GM23248 (cell line): ENCODE measurements at regions not wholly inside any gene's neighbourhood (a gene's known extent, or its start where the extent isn't known, plus 50 kb on each side); places are given as distances from the start of the nearest gene placed in this dataset.

Experiments used
- DNase-seq: peaks from one replicate; pipeline ENCODE4 v3.0.0-alpha.2; 2015
- H2AFZ ChIP-seq: fragments of 200-600 bp; sonication (generic); 2 replicates; pipeline ENCODE4 v1.6.1; 2016; ENCODE audit warnings: antibody characterized with exemption
- H3F3A ChIP-seq: fragments of 200-600 bp; sonication (generic); 2 replicates; pipeline ENCODE4 v1.6.1; 2016; ENCODE audit warnings: mild to moderate bottlenecking, antibody characterized with exemption, mixed run types; ENCODE audit not compliant: insufficient read depth
- H3K27ac ChIP-seq: fragments of 200-600 bp; sonication (generic); 2 replicates; pipeline ENCODE4 v1.5.1; 2016; ENCODE audit warnings: mild to moderate bottlenecking
- H3K27me3 ChIP-seq: fragments of 200-600 bp; sonication (generic); replicated peaks from 2 replicates; pipeline ENCODE4 v1.6.1; 2016; ENCODE audit warnings: mild to moderate bottlenecking; ENCODE audit not compliant: insufficient read depth
- H3K36me3 ChIP-seq: fragments of 200-600 bp; sonication (generic); 2 replicates; pipeline ENCODE4 v1.6.1; 2016; ENCODE audit warnings: low read depth, mild to moderate bottlenecking
- H3K4me1 ChIP-seq: fragments of 200-600 bp; sonication (generic); 2 replicates; pipeline ENCODE4 v1.6.1; 2016; ENCODE audit warnings: mild to moderate bottlenecking; ENCODE audit not compliant: insufficient read depth
- H3K4me2 ChIP-seq: fragments of 200-600 bp; sonication (generic); one replicate; pipeline ENCODE4 v1.6.1; 2016; ENCODE audit warnings: mild to moderate bottlenecking; ENCODE audit not compliant: unreplicated experiment
- H3K4me3 ChIP-seq: fragments of 200-600 bp; sonication (generic); 2 replicates; pipeline ENCODE4 v1.5.1; 2016; ENCODE audit warnings: mild to moderate bottlenecking
- H3K79me2 ChIP-seq: fragments of 200-600 bp; sonication (generic); 2 replicates; pipeline ENCODE4 v1.6.1; 2016; ENCODE audit warnings: mild to moderate bottlenecking; ENCODE audit not compliant: insufficient read depth
- H3K9ac ChIP-seq: fragments of 200-600 bp; sonication (generic); 2 replicates; pipeline ENCODE4 v1.6.1; 2016; ENCODE audit warnings: mild to moderate bottlenecking
- H3K9me2 ChIP-seq: fragments of 200-600 bp; sonication (generic); 2 replicates; pipeline ENCODE4 v1.6.1; 2016; ENCODE audit warnings: mixed run types, mild to moderate bottlenecking, moderate library complexity; ENCODE audit not compliant: insufficient read depth
- H3K9me3 ChIP-seq: fragments of 200-600 bp; sonication (generic); one replicate; pipeline ENCODE4 v1.6.1; 2017; ENCODE audit warnings: low read depth
- H4K20me1 ChIP-seq: fragments of 200-600 bp; sonication (generic); 2 replicates; pipeline ENCODE4 v1.6.0; 2016; ENCODE audit not compliant: insufficient read depth
- EZH2 ChIP-seq: fragments of 200-600 bp; sonication (generic); IDR thresholded peaks from 2 replicates; pipeline ENCODE4 v1.6.1; 2018; ENCODE audit warnings: antibody characterized with exemption, mild to moderate bottlenecking; ENCODE audit not compliant: insufficient read depth, poor library complexity, severe bottlenecking
- EZH2phosphoT487 ChIP-seq: fragments of 200-600 bp; sonication (generic); IDR thresholded peaks from 2 replicates; pipeline ENCODE4 v1.6.1; 2018; ENCODE audit warnings: antibody characterized with exemption, moderate library complexity, mild to moderate bottlenecking, low read depth; ENCODE audit not compliant: insufficient read depth
- WGBS, 2 experiments: methylation state at CpG; one replicate each; pipeline ENCODE4 v1.1.6; 2015 to 2017; ENCODE audit warnings: low lambda C conversion rate in 2 of 2, low coverage in 1 of 2; ENCODE audit errors: missing lambda C conversion rate in 2 of 2; 5-methylcytosine and 5-hydroxymethylcytosine counted together
- in situ Hi-C: fragments of 300-500 bp; cut with MboI; formaldehyde crosslinking; loops from 2 replicates; pipeline ENCODE4 v1.15.0; 2020

- H3K27ac ChIP-seq = peak overlapping the region; percentile 75
- peak overlapping the region; percentile 67 for H3K4me2 ChIP-seq
- no peaks in the 10 kb centered on the region for H3K79me2 ChIP-seq
- TF ChIP-seq EZH2 (no peak), EZH2phosphoT487 (no peak)
- peak overlapping the region; percentile 36 for H2AFZ ChIP-seq
- no peaks in the 10 kb centered on the region for H3K9me3 ChIP-seq
- H3K9me2 ChIP-seq = no peaks in the 10 kb centered on the region
- H3F3A ChIP-seq = peaks cover 41% of the 10 kb centered on the region
- no peaks in the 10 kb centered on the region for H4K20me1 ChIP-seq
- H3K27me3 ChIP-seq = no peaks in the 10 kb centered on the region
- peak overlapping the region; percentile 32 for H3K4me3 ChIP-seq
- DNase-seq = peak; percentile 85
- peak overlapping the region; percentile 33 for H3K9ac ChIP-seq
- in situ Hi-C loops = no loop called here
- WGBS, 2 experiments = 18 to 19% methylated on average over 10 of the region's 10 CpGs
- peaks cover 57% of the 10 kb centered on the region for H3K4me1 ChIP-seq
- H3K36me3 ChIP-seq = no peaks in the 10 kb centered on the region
Measured at GRCh38 chr12:102539651-102540553, 59.5 kb upstream of the IGF1 start.

GRCh38 chr12:102535306-102535705, 54.9 kb upstream of the IGF1 start:
- Histone ChIP-seq H3K9me2 (no peaks in the 10 kb centered on the region), H3K4me3 (no peak overlapping the region), H3K4me1 (peaks cover 41% of the 10 kb centered on the region), H4K20me1 (no peaks in the 10 kb centered on the region), H3K27ac (no peak overlapping the region), H3F3A (peaks cover 31% of the 10 kb centered on the region), H3K27me3 (no peaks in the 10 kb centered on the region), H3K36me3 (no peaks in the 10 kb centered on the region), H3K9ac (no peak overlapping the region), H2AFZ (peak overlapping the region; percentile 17), H3K9me3 (no peaks in the 10 kb centered on the region), H3K4me2 (no peak overlapping the region), H3K79me2 (no peaks in the 10 kb centered on the region)
- DNase-seq = no peak
- WGBS, 2 experiments = 88 to 91% methylated on average over 8 of the region's 8 CpGs
- in situ Hi-C loops = no loop called here
- TF ChIP-seq EZH2 (no peak), EZH2phosphoT487 (no peak)

- H3K4me3 ChIP-seq = no peak overlapping the region
- H3K79me2 ChIP-seq = no peaks in the 10 kb centered on the region
- no peaks in the 10 kb centered on the region for H3K9me3 ChIP-seq
- peak overlapping the region; percentile 35 for H3K4me2 ChIP-seq
- peak overlapping the region; percentile 17; the same call in 1 of the 2 replicates for H2AFZ ChIP-seq
- H3F3A ChIP-seq = peaks cover 28% of the 10 kb centered on the region
- no peak for TF ChIP-seq EZH2
- TF ChIP-seq EZH2phosphoT487 = no peak
- in situ Hi-C loops = no loop called here
- no peak overlapping the region for H3K9ac ChIP-seq
- H3K9me2 ChIP-seq = no peaks in the 10 kb centered on the region
- H4K20me1 ChIP-seq = no peaks in the 10 kb centered on the region
- H3K27me3 ChIP-seq = no peaks in the 10 kb centered on the region
- H3K36me3 ChIP-seq = no peaks in the 10 kb centered on the region
- DNase-seq = peak; percentile 73
- 17 to 18% methylated on average over 13 of the region's 13 CpGs for WGBS, 2 experiments
- H3K27ac ChIP-seq = no peak overlapping the region
- H3K4me1 ChIP-seq = peaks cover 37% of the 10 kb centered on the region
Measured at GRCh38 chr12:102534899-102535298, 54.5 kb upstream of the IGF1 start.

DNA sequence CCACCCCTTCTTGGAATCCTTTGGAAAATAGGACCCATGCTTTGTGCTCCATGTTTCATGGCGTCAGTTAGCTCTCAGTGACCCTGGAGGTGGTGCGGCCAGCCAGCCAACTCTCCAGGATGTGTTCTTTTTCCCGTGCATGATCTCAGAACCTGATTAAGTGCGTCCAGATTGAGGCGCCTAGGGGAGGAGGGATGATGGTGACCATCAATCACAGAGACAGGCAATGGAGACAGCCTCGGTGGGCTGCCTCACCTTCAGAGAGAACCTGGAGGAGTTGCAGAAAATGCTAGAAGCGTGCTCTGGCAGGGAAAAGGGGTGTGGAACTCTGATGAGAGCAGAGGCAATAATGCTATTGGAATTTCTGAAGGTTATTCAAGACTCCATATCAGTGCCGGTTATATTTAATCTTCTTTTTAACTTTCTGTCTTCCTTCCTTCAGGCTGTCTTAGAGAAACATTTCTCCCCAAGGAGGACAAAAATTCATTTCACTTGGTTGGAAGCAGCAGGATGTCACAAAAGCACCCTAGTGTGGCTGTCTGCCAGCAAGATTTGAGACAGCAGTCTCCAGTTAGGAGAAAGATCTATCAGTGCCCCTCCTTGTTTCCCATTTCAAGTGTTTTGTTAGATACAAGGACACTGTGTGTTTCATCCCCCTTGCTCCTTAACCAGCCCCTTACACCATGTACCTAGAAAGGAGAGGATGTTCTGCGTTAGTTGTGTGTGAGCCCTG, 53.3 kb upstream of the IGF1 start:
- Histone ChIP-seq H3K27ac (no peak overlapping the region), H3K79me2 (no peaks in the 10 kb centered on the region), H2AFZ (no peak overlapping the region), H3K9me2 (no peaks in the 10 kb centered on the region), H4K20me1 (no peaks in the 10 kb centered on the region), H3K4me2 (no peak overlapping the region), H3K9me3 (no peaks in the 10 kb centered on the region), H3K27me3 (no peaks in the 10 kb centered on the region), H3K36me3 (no peaks in the 10 kb centered on the region), H3F3A (peaks cover 24% of the 10 kb centered on the region), H3K4me3 (no peak overlapping the region), H3K4me1 (peaks cover 29% of the 10 kb centered on the region), H3K9ac (no peak overlapping the region)
- no peak for DNase-seq
- 82 to 87% methylated on average over 9 of the region's 9 CpGs for WGBS, 2 experiments
- TF ChIP-seq EZH2phosphoT487 = no peak
- TF ChIP-seq EZH2 = no peak
- in situ Hi-C loops = no loop called here
